Activated CD8-positive, alpha-beta T cell treated with anti-CD3 and anti-CD28 coated beads for 36 hours (primary cell): ENCODE measurements at regions not wholly inside any gene's neighbourhood (a gene's known extent, or its start where the extent isn't known, plus 50 kb on each side); places are given as distances from the start of the nearest gene placed in this dataset.

ENCODE experiments used
- ATAC-seq: fragments of 200-7000 bp; cut with Tn5 transposase; one replicate; pipeline ENCODE4 v1.10.0; 2021; ENCODE audit warnings: mild to moderate bottlenecking, moderate library complexity
- CTCF ChIA-PET: fragments of 350-600 bp; sonication (Branson Sonifier 250); formaldehyde crosslinking; loops from one replicate; lab custom pipeline; 2021; ENCODE audit warnings: antibody characterized with exemption; lab: Charles Lee
- POLR2A ChIA-PET: fragments of 350-600 bp; sonication (Branson Sonifier 250); formaldehyde crosslinking; loops from one replicate; lab custom pipeline; 2021; ENCODE audit warnings: antibody characterized with exemption; lab: Charles Lee
- DNase-seq: peaks from one replicate; pipeline ENCODE4 v3.0.0-alpha.2; 2020
- H3K27ac Mint-ChIP-seq: one replicate; pipeline ENCODE4 v1.8.0; 2021; ENCODE audit warnings: mild to moderate bottlenecking, mixed read lengths
- H3K27me3 Mint-ChIP-seq: one replicate; pipeline ENCODE4 v1.8.0; 2021; ENCODE audit warnings: mixed read lengths
- H3K36me3 Mint-ChIP-seq: one replicate; pipeline ENCODE4 v1.8.0; 2021; ENCODE audit warnings: low read depth, mixed read lengths
- H3K4me1 Mint-ChIP-seq: one replicate; pipeline ENCODE4 v1.8.0; 2021; ENCODE audit warnings: low read depth, mixed read lengths
- H3K4me3 Mint-ChIP-seq: one replicate; pipeline ENCODE4 v1.8.0; 2021; ENCODE audit warnings: mild to moderate bottlenecking, moderate library complexity, mixed read lengths
- H3K9me3 Mint-ChIP-seq: one replicate; pipeline ENCODE4 v1.8.0; 2021; ENCODE audit warnings: mixed read lengths
- CTCF ChIP-seq: fragments of 200-600 bp; IDR thresholded peaks from one replicate; pipeline ENCODE4 v1.8.0; 2022; ENCODE audit warnings: antibody characterized with exemption, mild to moderate bottlenecking
- intact Hi-C: fragments of 100-400 bp; cut with micrococcal nuclease; formaldehyde crosslinking; loops from one replicate; pipeline ENCODE4 v1.10.0; 2022

DNA sequence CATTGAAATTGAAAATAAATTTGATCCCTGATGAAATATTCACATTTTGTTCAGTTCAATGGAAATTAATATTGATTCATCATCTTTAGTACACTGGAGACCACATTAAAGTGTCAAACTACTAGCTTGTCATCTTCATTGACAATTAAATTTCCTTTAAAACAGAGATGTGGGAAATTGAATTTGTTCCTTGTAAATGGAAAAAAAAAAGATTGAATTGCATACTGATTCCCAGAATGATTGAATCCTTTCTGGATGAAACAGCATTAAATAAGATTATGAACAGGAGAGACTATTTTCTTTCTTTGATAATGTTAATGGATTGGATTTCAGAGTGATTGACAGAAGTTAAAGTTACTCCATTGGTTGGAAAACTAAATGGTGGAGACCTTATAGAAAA, 241.3 kb upstream of the CNTNAP2 start:
- ATAC-seq: no peak
- Mint-ChIP-seq H3K4me1 (no peaks in the 10 kb centered on the region), H3K9me3 (peaks cover 3% of the 10 kb centered on the region), H3K4me3 (no peak overlapping the region), H3K36me3 (no peaks in the 10 kb centered on the region), H3K27me3 (no peaks in the 10 kb centered on the region), H3K27ac (no peak overlapping the region)
- POLR2A ChIA-PET: no interaction called here
- intact Hi-C loops: no loop called here
- TF ChIP-seq CTCF: no peak
- DNase-seq: no peak
- CTCF ChIA-PET: no interaction called here

- H3K36me3 Mint-ChIP-seq: no peaks in the 10 kb centered on the region
- POLR2A ChIA-PET: no interaction called here
- intact Hi-C loops: no loop called here
These were observed 247.7 kb upstream of the CNTNAP2 start for GRCh38 chr7:145868935-145869334.

DNA sequence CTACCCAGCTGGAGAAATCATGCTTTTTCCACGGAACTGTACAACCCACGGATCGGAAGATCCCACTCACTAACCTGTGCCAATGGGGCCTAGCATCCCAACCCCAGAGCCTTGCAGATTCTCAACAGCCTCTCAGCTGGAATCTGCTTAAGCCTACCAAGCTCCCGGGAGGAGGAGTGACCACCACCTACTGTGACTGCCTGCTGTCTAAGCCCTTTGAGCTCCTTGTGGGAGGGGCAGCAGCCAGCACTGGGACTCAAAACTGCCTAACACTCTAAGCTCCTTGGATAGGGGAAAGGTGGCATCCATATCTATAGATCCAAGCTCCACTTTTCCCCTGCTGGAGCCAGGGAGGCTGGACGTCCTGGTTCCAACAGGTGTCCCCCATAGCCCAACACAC, 254.4 kb upstream of the CNTNAP2 start:
- no peak for ATAC-seq
- no peaks in the 10 kb centered on the region for H3K4me1 Mint-ChIP-seq
- intact Hi-C loops: no loop called here

More at GRCh38 chr7:145868935-145869334, 247.7 kb upstream of the CNTNAP2 start:
- H3K4me3 Mint-ChIP-seq: no peak overlapping the region
- H3K27ac Mint-ChIP-seq: no peak overlapping the region
- no peak for DNase-seq
- CTCF ChIA-PET: no interaction called here
- peaks cover 25% of the 10 kb centered on the region for H3K9me3 Mint-ChIP-seq
- H3K4me1 Mint-ChIP-seq: no peaks in the 10 kb centered on the region
- TF ChIP-seq CTCF: no peak
- no peak for ATAC-seq
- H3K27me3 Mint-ChIP-seq: no peaks in the 10 kb centered on the region

DNA sequence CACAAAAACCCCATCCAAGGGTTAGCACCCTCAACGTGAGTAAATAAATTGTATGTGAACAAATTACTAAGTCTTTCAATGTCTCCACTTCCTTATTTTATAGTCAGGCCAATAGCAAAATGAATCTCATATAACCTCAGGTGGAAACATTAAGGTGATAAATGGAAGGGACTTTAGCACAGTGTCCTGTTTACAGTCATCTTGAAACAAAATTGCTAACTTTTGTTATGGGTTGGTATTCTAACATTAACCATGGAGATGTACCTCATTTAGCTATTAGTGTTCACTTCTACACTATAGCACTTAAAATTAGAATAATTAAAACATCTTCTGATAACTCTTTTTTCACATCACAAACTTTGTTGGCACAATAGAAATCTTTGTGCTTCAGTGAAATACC, 255.8 kb upstream of the CNTNAP2 start:
- POLR2A ChIA-PET: no interaction called here
- H3K4me1 Mint-ChIP-seq: no peaks in the 10 kb centered on the region
- no peaks in the 10 kb centered on the region for H3K27me3 Mint-ChIP-seq
- no peak overlapping the region for H3K27ac Mint-ChIP-seq
- TF ChIP-seq CTCF: no peak
- H3K36me3 Mint-ChIP-seq: no peaks in the 10 kb centered on the region
- DNase-seq (no peak), ATAC-seq (no peak)
- intact Hi-C loops: no loop called here
- no peak overlapping the region for H3K4me3 Mint-ChIP-seq
- CTCF ChIA-PET: no interaction called here
- H3K9me3 Mint-ChIP-seq: peaks cover 11% of the 10 kb centered on the region

More for the DNA sequence above, 254.4 kb upstream of the CNTNAP2 start:
- POLR2A ChIA-PET: no interaction called here
- Mint-ChIP-seq H3K9me3 (peaks cover 14% of the 10 kb centered on the region), H3K27me3 (no peaks in the 10 kb centered on the region), H3K4me3 (no peak overlapping the region), H3K36me3 (no peaks in the 10 kb centered on the region), H3K27ac (no peak overlapping the region)
- no peak for DNase-seq
- CTCF ChIA-PET: no interaction called here
- no peak for TF ChIP-seq CTCF

GRCh38 chr7:145850636-145851035, 266.0 kb upstream of the CNTNAP2 start:
- ChIA-PET CTCF (no interaction called here), POLR2A (no interaction called here)
- Mint-ChIP-seq H3K36me3 (no peaks in the 10 kb centered on the region), H3K4me1 (no peaks in the 10 kb centered on the region), H3K27me3 (no peaks in the 10 kb centered on the region), H3K4me3 (no peak overlapping the region), H3K9me3 (peaks cover 9% of the 10 kb centered on the region), H3K27ac (no peak overlapping the region)
- ATAC-seq: no peak
- no peak for TF ChIP-seq CTCF
- DNase-seq: no peak
- intact Hi-C loops: no loop called here
